ENCODE measurements at regions not wholly inside any gene's neighbourhood (a gene's known extent, or its start where the extent isn't known, plus 50 kb on each side); places are given as distances from the start of the nearest gene placed in this dataset.
"Not testable (repeated sequence)": the region's sequence is repeated elsewhere in the genome, so short reads cannot be mapped to it uniquely, and the experiment has no call there.

- H3K79me2 ChIP-seq (ENCODE audit: control insufficient read depth, insufficient read depth, low read length); POLR2A ChIA-PET; in situ Hi-C loops (cut with MboI); H4K20me1 ChIP-seq (replicated peaks; ENCODE audit: control insufficient read depth, insufficient read depth, low read length); H3K4me2 ChIP-seq (ENCODE audit: insufficient read depth, low read length); H3K9me3 ChIP-seq (replicated peaks; ENCODE audit: control insufficient read depth, insufficient read depth, low read depth, low read length); BruUV-seq (replicated peaks); H3K27me3 ChIP-seq (ENCODE audit: control insufficient read depth in 2 of 2, insufficient read depth in 2 of 2, low read length in 2 of 2); H3K9me1 ChIP-seq (ENCODE audit: control insufficient read depth, insufficient read depth, low read length); H3K9ac ChIP-seq (ENCODE audit: insufficient read depth in 1 of 2, low read depth in 2 of 2, low read length in 2 of 2); H3K4me1 ChIP-seq (replicated peaks in 1 of 2; ENCODE audit: control insufficient read depth in 2 of 2, insufficient read depth in 2 of 2, low read length in 2 of 2); H3K27ac ChIP-seq (ENCODE audit: extremely low read depth, low read depth, low read length); intact Hi-C loops (cut with micrococcal nuclease); H2AFZ ChIP-seq (ENCODE audit: low read depth, low read length); CTCF ChIA-PET (ENCODE audit: low intra/inter-chr PET ratio); ATAC-seq; H3K36me3 ChIP-seq (ENCODE audit: control insufficient read depth, insufficient read depth, low read length); DNase-seq (ENCODE audit: extremely low read depth in 1 of 4, low spot score in 3 of 4); FAIRE-seq; H3K4me3 ChIP-seq: not testable (repeated sequence)
- 0% methylated on average over 1 of the region's 1 CpG for WGBS (ENCODE audit: insufficient coverage, low coverage, missing lambda C conversion rate)
Measured at GRCh38 chr11:101216091-101216490, 86.5 kb upstream of the PGR start.

GRCh38 chr11:101215069-101215468 lies 85.5 kb upstream of the PGR start:
- ChIA-PET CTCF (ENCODE audit: low intra/inter-chr PET ratio) (no interaction called here), POLR2A (no interaction called here)
- Histone ChIP-seq H3K27me3 (ENCODE audit: control insufficient read depth in 2 of 2, insufficient read depth in 2 of 2, low read length in 2 of 2) (no peaks in the 10 kb centered on the region), H3K9ac (ENCODE audit: insufficient read depth in 1 of 2, low read depth in 2 of 2, low read length in 2 of 2) (no peak overlapping the region), H2AFZ (ENCODE audit: low read depth, low read length) (no peak overlapping the region), H3K79me2 (ENCODE audit: control insufficient read depth, insufficient read depth, low read length) (no peaks in the 10 kb centered on the region), H3K36me3 (ENCODE audit: control insufficient read depth, insufficient read depth, low read length) (no peaks in the 10 kb centered on the region), H3K4me3 (no peak overlapping the region), H3K4me2 (ENCODE audit: insufficient read depth, low read length) (no peak overlapping the region), H3K4me1 (replicated peaks in 1 of 2; ENCODE audit: control insufficient read depth in 2 of 2, insufficient read depth in 2 of 2, low read length in 2 of 2) (no peaks in the 10 kb centered on the region), H3K9me3 (replicated peaks; ENCODE audit: control insufficient read depth, insufficient read depth, low read depth, low read length) (no peaks in the 10 kb centered on the region), H4K20me1 (replicated peaks; ENCODE audit: control insufficient read depth, insufficient read depth, low read length) (no peaks in the 10 kb centered on the region), H3K9me1 (ENCODE audit: control insufficient read depth, insufficient read depth, low read length) (no peaks in the 10 kb centered on the region), H3K27ac (ENCODE audit: extremely low read depth, low read depth, low read length) (no peak overlapping the region)
- WGBS (ENCODE audit: insufficient coverage, low coverage, missing lambda C conversion rate): 0% methylated on average over 1 of the region's 1 CpG
- BruUV-seq (replicated peaks): no TSS peak
- ATAC-seq: no peak
- in situ Hi-C loops (cut with MboI) (no loop called here), intact Hi-C loops (cut with micrococcal nuclease) (no loop called here)
- DNase-seq (ENCODE audit: extremely low read depth in 1 of 4, low spot score in 3 of 4): no peak
- FAIRE-seq: no peak
- no peak for TF ChIP-seq GABPA (tag; conservative IDR thresholded peaks at IDR 0.05; ENCODE audit: low read depth)
- TF ChIP-seq CXXC5 (CRISPR knock-in tag; IDR thresholded peaks at IDR 0.05): no peak
- TF ChIP-seq POLR2H (tag; IDR thresholded peaks at IDR 0.05; ENCODE audit: low read depth): no peak
- no peak for TF ChIP-seq MITF (IDR thresholded peaks at IDR 0.05)
- no peak for TF ChIP-seq CEBPZ (IDR thresholded peaks at IDR 0.05; ENCODE audit: borderline replicate concordance, low read depth, low read length)
